ENCODE measurements at regions not wholly inside any gene's neighbourhood (a gene's known extent, or its start where the extent isn't known, plus 50 kb on each side); places are given as distances from the start of the nearest gene placed in this dataset.

- DNase-seq, result no peak
These were observed 145.4 kb upstream of the IER5L start for GRCh38 chr9:129323376-129323998.

- no peak for DNase-seq
These were observed 144.7 kb upstream of the IER5L start for GRCh38 chr9:129322641-129323375.

GRCh38 chr9:129322022-129322621, 144.1 kb upstream of the IER5L start:
- no peak for DNase-seq

- no peak for DNase-seq
These were observed 143.4 kb upstream of the IER5L start for GRCh38 chr9:129321286-129322021.

GRCh38 chr9:129320575-129321285, 142.7 kb upstream of the IER5L start:
- DNase-seq, result peak in 4 of 5 donors; percentile 30 to 50 (median 45)

GRCh38 chr9:129319938-129320481, 141.9 kb upstream of the IER5L start:
- no peak for DNase-seq

GRCh38 chr9:129319076-129319937, 141.2 kb upstream of the IER5L start:
- DNase-seq, result no peak

- DNase-seq, result no peak
These were observed 140.3 kb upstream of the IER5L start for GRCh38 chr9:129318121-129319075.

GRCh38 chr9:129317179-129318011, 139.3 kb upstream of the IER5L start:
- no peak for DNase-seq

- no peak for DNase-seq
These were observed 138.4 kb upstream of the IER5L start for GRCh38 chr9:129316281-129317030.

- DNase-seq, result no peak
These were observed 135.4 kb upstream of the IER5L start for GRCh38 chr9:129313331-129313955.

GRCh38 chr9:129312251-129313122, 134.4 kb upstream of the IER5L start:
- DNase-seq, result no peak

- no peak for DNase-seq
These were observed 133.6 kb upstream of the IER5L start for GRCh38 chr9:129311643-129312042.

GRCh38 chr9:129310666-129311350, 132.7 kb upstream of the IER5L start:
- no peak for DNase-seq

- DNase-seq, result no peak
These were observed 131.8 kb upstream of the IER5L start for GRCh38 chr9:129309906-129310305.

GRCh38 chr9:129309041-129309430, 131.0 kb upstream of the IER5L start:
- no peak for DNase-seq

All from T-helper 1 cell (primary cell).